ENCODE measurements at regions not wholly inside any gene's neighbourhood (a gene's known extent, or its start where the extent isn't known, plus 50 kb on each side); places are given as distances from the start of the nearest gene placed in this dataset.
"Not testable (repeated sequence)": the region's sequence is repeated elsewhere in the genome, so short reads cannot be mapped to it uniquely, and the experiment has no call there.

- ATAC-seq (ENCODE audit: insufficient number of reproducible peaks, low FRiP score, low read depth) (no peak), DNase-seq (ENCODE audit: low spot score) (no peak)
- TF ChIP-seq CTCF (IDR thresholded peaks at IDR 0.05): no peak
- no peak overlapping the region for H3K27ac ChIP-seq
- no peaks in the 10 kb centered on the region for H3K36me3 ChIP-seq
- peaks cover 6 to 14% of the 10 kb centered on the region in 2 donors for H3K4me1 ChIP-seq (ENCODE audit: control insufficient read depth in 1 of 2, low read depth in 2 of 2)
- H3K4me3 ChIP-seq: no peak overlapping the region
- H3K27me3 ChIP-seq (replicated peaks; ENCODE audit: insufficient read depth): no peaks in the 10 kb centered on the region
- H3K9me3 ChIP-seq: no peaks in the 10 kb centered on the region
Observed at GRCh38 chr1:79708646-79709265, 702.2 kb upstream of the ADGRL4 start.

DNA sequence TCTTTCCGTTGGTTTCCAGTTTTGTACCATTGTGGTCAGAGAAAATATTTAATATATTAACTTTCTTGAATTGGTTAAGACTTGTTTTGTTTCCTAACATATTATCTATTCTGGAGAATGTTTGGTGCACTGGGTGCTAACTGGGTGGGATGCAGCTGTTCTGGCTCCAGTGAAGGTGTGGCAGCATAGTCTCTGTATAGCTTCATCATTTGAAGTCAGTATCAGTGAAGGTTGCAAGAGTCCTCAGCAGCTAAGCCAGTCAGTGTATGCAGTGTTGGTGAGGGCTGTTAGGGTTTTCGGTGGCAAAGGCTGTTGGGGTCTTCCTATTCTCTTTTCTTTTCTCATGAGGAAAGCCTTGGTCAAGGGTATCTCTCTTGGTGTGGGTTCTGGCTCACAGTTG is 698.7 kb upstream of the ADGRL4 start:
- no peak overlapping the region for H3K27ac ChIP-seq
- H3K36me3 ChIP-seq: no peaks in the 10 kb centered on the region
- TF ChIP-seq CTCF (IDR thresholded peaks at IDR 0.05): no peak
- no peak for DNase-seq (ENCODE audit: low spot score)
- peaks cover 4 to 8% of the 10 kb centered on the region in 2 donors for H3K4me1 ChIP-seq (ENCODE audit: control insufficient read depth in 1 of 2, low read depth in 2 of 2)
- no peaks in the 10 kb centered on the region for H3K9me3 ChIP-seq
- no peak overlapping the region for H3K4me3 ChIP-seq
- no peak for ATAC-seq (ENCODE audit: insufficient number of reproducible peaks, low FRiP score, low read depth)
- H3K27me3 ChIP-seq (replicated peaks; ENCODE audit: insufficient read depth): no peaks in the 10 kb centered on the region

- peaks cover 4 to 8% of the 10 kb centered on the region in 2 donors for H3K4me1 ChIP-seq (ENCODE audit: control insufficient read depth in 1 of 2, low read depth in 2 of 2)
Observed at GRCh38 chr1:79704067-79704466, 697.5 kb upstream of the ADGRL4 start.

GRCh38 chr1:79702336-79702999 is 695.9 kb upstream of the ADGRL4 start:
- not testable (repeated sequence) for H3K27ac ChIP-seq; H3K36me3 ChIP-seq; H3K4me1 ChIP-seq (ENCODE audit: control insufficient read depth in 1 of 2, low read depth in 2 of 2); ATAC-seq (ENCODE audit: insufficient number of reproducible peaks, low FRiP score, low read depth); H3K9me3 ChIP-seq; DNase-seq (ENCODE audit: low spot score); H3K4me3 ChIP-seq; H3K27me3 ChIP-seq (replicated peaks; ENCODE audit: insufficient read depth)

More at GRCh38 chr1:79704067-79704466, 697.5 kb upstream of the ADGRL4 start:
- H3K4me3 ChIP-seq: no peak overlapping the region
- no peaks in the 10 kb centered on the region for H3K36me3 ChIP-seq
- no peak for TF ChIP-seq CTCF (IDR thresholded peaks at IDR 0.05)
- DNase-seq (ENCODE audit: low spot score) (no peak), ATAC-seq (ENCODE audit: insufficient number of reproducible peaks, low FRiP score, low read depth) (no peak)
- H3K27ac ChIP-seq: no peak overlapping the region
- no peaks in the 10 kb centered on the region for H3K9me3 ChIP-seq
- no peaks in the 10 kb centered on the region for H3K27me3 ChIP-seq (replicated peaks; ENCODE audit: insufficient read depth)

DNA sequence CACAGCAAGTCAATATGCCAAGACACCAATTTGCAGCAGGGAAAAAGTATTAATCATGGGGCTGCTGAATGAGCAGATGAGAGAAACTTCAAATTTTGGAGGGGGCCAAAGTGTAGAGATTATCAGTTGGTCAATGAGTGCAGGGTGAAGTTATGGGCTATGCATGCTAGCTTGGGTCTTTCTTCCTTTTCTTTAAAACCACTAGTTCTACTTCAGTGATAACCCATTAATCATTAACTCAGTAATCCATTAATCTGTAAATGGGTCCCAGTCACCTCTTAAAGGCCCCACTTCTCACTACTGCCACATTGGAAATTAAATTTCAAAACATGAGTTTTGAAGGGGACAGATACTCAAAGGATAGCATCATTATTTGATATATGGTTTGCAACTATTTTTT is 688.6 kb upstream of the ADGRL4 start:
- no peak for TF ChIP-seq CTCF (IDR thresholded peaks at IDR 0.05)
- no peak for DNase-seq (ENCODE audit: low spot score)
- Histone ChIP-seq H3K4me3 (no peak overlapping the region), H3K27ac (no peak overlapping the region), H3K27me3 (replicated peaks; ENCODE audit: insufficient read depth) (no peaks in the 10 kb centered on the region), H3K9me3 (no peaks in the 10 kb centered on the region), H3K36me3 (no peaks in the 10 kb centered on the region), H3K4me1 (ENCODE audit: control insufficient read depth in 1 of 2, low read depth in 2 of 2) (no peaks in the 10 kb centered on the region)
- no peak for ATAC-seq (ENCODE audit: insufficient number of reproducible peaks, low FRiP score, low read depth)
